Natural killer cell (primary cell): ENCODE measurements at regions not wholly inside any gene's neighbourhood (a gene's known extent, or its start where the extent isn't known, plus 50 kb on each side); places are given as distances from the start of the nearest gene placed in this dataset.

Experiments
- ATAC-seq, 3 donors: fragments of 150-1000 bp in 2 of 3; fragments of 200-7000 bp in 1 of 3; cut with Tn5 transposase; 1 replicate in 1 of 3; 2 replicates in 2 of 3; pipeline ENCODE4 v1.10.0; 2021; ENCODE audit warnings: mild to moderate bottlenecking in 2 of 3, moderate library complexity in 2 of 3
- DNase-seq, 2 donors: peaks; one replicate each; pipeline versions ENCODE4 v3.0.0 to v3.0.0-alpha.2; 2013 to 2021; ENCODE audit warnings: mixed read lengths in 1 of 2
- H3K27ac ChIP-seq: one replicate; pipeline ENCODE4 v1.5.1; 2013; ENCODE audit warnings: mild to moderate bottlenecking, low read length
- H3K27me3 ChIP-seq: one replicate; pipeline ENCODE4 v1.6.1; 2013; ENCODE audit warnings: low read length; ENCODE audit not compliant: control insufficient read depth, insufficient read depth
- H3K36me3 ChIP-seq: one replicate; pipeline ENCODE4 v1.6.1; 2013; ENCODE audit warnings: low read length; ENCODE audit not compliant: control insufficient read depth, insufficient read depth
- H3K4me1 ChIP-seq: one replicate; pipeline ENCODE4 v1.6.1; 2013; ENCODE audit warnings: low read length; ENCODE audit not compliant: control insufficient read depth, insufficient read depth
- H3K4me3 ChIP-seq: one replicate; pipeline ENCODE4 v1.5.1; 2013; ENCODE audit warnings: low read length
- H3K9me3 ChIP-seq: one replicate; pipeline ENCODE4 v1.6.1; 2013; ENCODE audit warnings: low read length; ENCODE audit not compliant: control insufficient read depth, insufficient read depth
- H3K27ac Mint-ChIP-seq, 2 donors: one replicate each; pipeline ENCODE4 v1.8.0; 2022; ENCODE audit warnings: mild to moderate bottlenecking in 2 of 2, mixed read lengths in 2 of 2, moderate library complexity in 1 of 2
- H3K27me3 Mint-ChIP-seq, 2 donors: one replicate each; pipeline ENCODE4 v1.8.0; 2022; ENCODE audit warnings: low read depth in 2 of 2, mixed read lengths in 2 of 2
- H3K36me3 Mint-ChIP-seq: one replicate; pipeline ENCODE4 v1.8.0; 2022; ENCODE audit warnings: mixed read lengths
- H3K4me1 Mint-ChIP-seq, 2 donors: one replicate each; pipeline ENCODE4 v1.8.0; 2022; ENCODE audit warnings: mixed read lengths in 2 of 2
- H3K4me3 Mint-ChIP-seq: one replicate; pipeline ENCODE4 v1.8.0; 2022; ENCODE audit warnings: mild to moderate bottlenecking, moderate library complexity, mixed read lengths
- H3K9me3 Mint-ChIP-seq, 2 donors: one replicate each; pipeline ENCODE4 v1.8.0; 2022; ENCODE audit warnings: mixed read lengths in 2 of 2
- WGBS: methylation state at CpG from one replicate; pipeline ENCODE4 v1.1.7; 2013; ENCODE audit warnings: missing lambda C conversion rate; ENCODE audit not compliant: insufficient coverage; 5-methylcytosine and 5-hydroxymethylcytosine counted together
- intact Hi-C: fragments of 100-400 bp; cut with micrococcal nuclease; formaldehyde crosslinking; loops from one replicate; pipeline ENCODE4 v1.14.2; 2022
- TF ChIP-seq, protein P1 (sequence below): fragments of 200-600 bp; IDR thresholded peaks from one replicate; pipeline ENCODE4 v1.8.0; 2022; ENCODE audit warnings: antibody characterized with exemption

DNA sequence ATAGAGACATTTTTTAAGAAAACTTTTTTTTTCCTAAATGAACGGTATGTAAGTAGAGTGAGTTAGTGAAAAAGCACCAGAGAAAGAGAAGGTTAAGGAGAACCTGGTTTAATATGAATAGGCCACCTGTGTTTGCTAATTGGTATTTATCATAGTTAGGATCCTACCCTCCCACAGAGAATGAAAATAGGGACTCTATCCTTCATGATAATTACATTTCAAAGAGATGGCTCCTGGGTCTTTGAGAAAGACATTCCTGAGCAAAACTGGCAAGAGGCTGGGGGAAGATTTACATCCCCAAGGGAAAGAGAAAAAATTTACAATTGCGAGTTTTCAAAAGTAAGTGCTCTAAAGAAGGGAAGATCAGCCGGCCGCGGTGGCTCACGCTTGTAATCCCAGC lies 1284.5 kb downstream of the SLITRK1 start:
- intact Hi-C loops = no loop called here
- Histone ChIP-seq H3K4me1 (no peaks in the 10 kb centered on the region), H3K27me3 (no peaks in the 10 kb centered on the region), H3K9me3 (peaks cover under 1% of the 10 kb centered on the region), H3K27ac (no peak overlapping the region), H3K4me3 (no peak overlapping the region), H3K36me3 (no peaks in the 10 kb centered on the region)
- Mint-ChIP-seq H3K36me3 (no peaks in the 10 kb centered on the region), H3K4me3 (no peak overlapping the region), H3K27me3 (no peaks in the 10 kb centered on the region), H3K4me1 (no peaks in the 10 kb centered on the region), H3K9me3 (peaks cover 2 to 26% of the 10 kb centered on the region in 2 donors), H3K27ac (no peak overlapping the region)
- ATAC-seq (no peak), DNase-seq (no peak)
- WGBS = 95% methylated on average over 5 of the region's 6 CpGs
- TF ChIP-seq, protein P1, sequence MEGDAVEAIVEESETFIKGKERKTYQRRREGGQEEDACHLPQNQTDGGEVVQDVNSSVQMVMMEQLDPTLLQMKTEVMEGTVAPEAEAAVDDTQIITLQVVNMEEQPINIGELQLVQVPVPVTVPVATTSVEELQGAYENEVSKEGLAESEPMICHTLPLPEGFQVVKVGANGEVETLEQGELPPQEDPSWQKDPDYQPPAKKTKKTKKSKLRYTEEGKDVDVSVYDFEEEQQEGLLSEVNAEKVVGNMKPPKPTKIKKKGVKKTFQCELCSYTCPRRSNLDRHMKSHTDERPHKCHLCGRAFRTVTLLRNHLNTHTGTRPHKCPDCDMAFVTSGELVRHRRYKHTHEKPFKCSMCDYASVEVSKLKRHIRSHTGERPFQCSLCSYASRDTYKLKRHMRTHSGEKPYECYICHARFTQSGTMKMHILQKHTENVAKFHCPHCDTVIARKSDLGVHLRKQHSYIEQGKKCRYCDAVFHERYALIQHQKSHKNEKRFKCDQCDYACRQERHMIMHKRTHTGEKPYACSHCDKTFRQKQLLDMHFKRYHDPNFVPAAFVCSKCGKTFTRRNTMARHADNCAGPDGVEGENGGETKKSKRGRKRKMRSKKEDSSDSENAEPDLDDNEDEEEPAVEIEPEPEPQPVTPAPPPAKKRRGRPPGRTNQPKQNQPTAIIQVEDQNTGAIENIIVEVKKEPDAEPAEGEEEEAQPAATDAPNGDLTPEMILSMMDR = no peak

DNA sequence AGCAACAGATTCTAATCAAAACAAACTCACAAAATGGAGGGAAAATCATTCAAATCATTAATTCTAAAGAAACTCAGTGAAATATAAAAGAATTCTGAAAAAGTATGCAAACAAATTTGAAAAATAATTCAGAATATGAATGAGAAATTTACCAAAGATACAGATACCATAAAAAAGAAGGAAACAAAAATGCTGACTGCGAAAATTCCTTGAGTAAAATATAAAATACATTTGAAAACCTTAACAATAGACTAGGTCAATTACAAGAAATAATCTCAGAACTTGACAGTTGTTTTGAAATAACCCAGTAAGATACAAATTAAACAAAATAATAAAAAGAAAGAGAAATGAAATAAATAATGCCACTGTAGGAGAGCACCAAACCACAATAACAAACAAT lies 1289.0 kb downstream of the SLITRK1 start:
- Mint-ChIP-seq H3K4me3 (no peak overlapping the region), H3K27me3 (no peaks in the 10 kb centered on the region), H3K4me1 (no peaks in the 10 kb centered on the region), H3K27ac (no peak overlapping the region), H3K9me3 (peaks cover 7 to 29% of the 10 kb centered on the region in 2 donors), H3K36me3 (no peaks in the 10 kb centered on the region)
- ATAC-seq = no peak
- TF ChIP-seq, protein P1 = no peak
- Histone ChIP-seq H3K4me1 (no peaks in the 10 kb centered on the region), H3K9me3 (peaks cover 13% of the 10 kb centered on the region), H3K27ac (no peak overlapping the region), H3K4me3 (no peak overlapping the region), H3K27me3 (no peaks in the 10 kb centered on the region), H3K36me3 (no peaks in the 10 kb centered on the region)
- WGBS = no CpG with 5 or more reads among the region's 1 CpG
- DNase-seq = no peak
- intact Hi-C loops = no loop called here

DNA sequence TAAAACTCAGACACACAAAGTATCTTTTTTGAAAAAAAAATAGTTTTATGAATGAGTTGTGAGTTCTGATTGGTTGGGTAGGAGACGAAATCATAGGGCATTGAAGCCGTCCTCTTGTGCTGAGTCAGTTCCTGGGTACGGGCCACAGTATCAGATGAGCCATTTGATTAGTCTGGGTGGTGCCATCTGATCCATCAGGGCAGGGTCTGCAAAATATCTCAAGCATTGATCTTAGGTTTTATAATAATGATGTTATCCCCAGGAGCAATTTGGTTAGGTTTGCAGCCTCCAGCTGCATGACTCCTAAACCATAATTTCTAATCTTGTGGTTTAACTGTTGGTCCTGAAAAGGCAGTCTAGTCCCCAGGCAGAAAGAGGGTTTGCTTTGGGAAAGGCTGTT lies 1310.6 kb downstream of the SLITRK1 start:
- Histone ChIP-seq H3K36me3 (no peaks in the 10 kb centered on the region), H3K9me3 (peaks cover 13% of the 10 kb centered on the region), H3K4me3 (no peak overlapping the region), H3K4me1 (no peaks in the 10 kb centered on the region), H3K27me3 (no peaks in the 10 kb centered on the region), H3K27ac (no peak overlapping the region)
- no peaks in the 10 kb centered on the region for H3K27me3 Mint-ChIP-seq
- no peaks in the 10 kb centered on the region for H3K4me1 Mint-ChIP-seq
- peaks cover 19 to 21% of the 10 kb centered on the region in 2 donors for H3K9me3 Mint-ChIP-seq
- no peak overlapping the region for H3K4me3 Mint-ChIP-seq
- H3K36me3 Mint-ChIP-seq = peaks cover 13% of the 10 kb centered on the region
- intact Hi-C loops = no loop called here
- no peak overlapping the region for H3K27ac Mint-ChIP-seq
- 48% methylated on average over 3 of the region's 3 CpGs for WGBS
- ATAC-seq (no peak), DNase-seq (no peak)
- TF ChIP-seq, protein P1 = no peak

DNA sequence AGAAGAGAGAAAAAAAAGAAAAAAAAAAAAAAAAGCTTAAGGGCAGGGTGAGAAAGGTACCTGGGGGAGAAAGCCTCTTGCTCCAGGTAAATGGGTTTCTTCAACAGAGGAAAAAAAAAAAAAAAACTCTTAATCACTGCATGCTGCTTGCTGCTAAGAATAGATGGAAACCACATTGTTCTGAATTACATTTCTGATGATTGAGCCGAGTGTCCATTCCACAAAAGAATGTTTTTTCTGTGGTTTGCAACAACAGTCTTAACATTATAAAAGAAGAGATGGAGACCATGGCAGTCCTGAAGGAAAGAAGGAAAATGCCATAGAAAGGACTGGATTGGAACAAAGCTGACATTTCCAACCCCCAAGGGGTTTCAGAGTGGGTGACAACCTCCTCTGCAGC lies 1312.7 kb downstream of the SLITRK1 start:
- no peak for ATAC-seq
- Histone ChIP-seq H3K4me1 (no peaks in the 10 kb centered on the region), H3K27me3 (no peaks in the 10 kb centered on the region), H3K36me3 (no peaks in the 10 kb centered on the region), H3K4me3 (no peak overlapping the region), H3K27ac (no peak overlapping the region), H3K9me3 (peaks cover 6% of the 10 kb centered on the region)
- H3K9me3 Mint-ChIP-seq = peaks cover 20 to 29% of the 10 kb centered on the region in 2 donors
- H3K4me3 Mint-ChIP-seq = no peak overlapping the region
- H3K27ac Mint-ChIP-seq = no peak overlapping the region
- TF ChIP-seq, protein P1 = no peak
- no peak for DNase-seq
- intact Hi-C loops = no loop called here
- WGBS = 71% methylated on average over 1 of the region's 1 CpG
- H3K36me3 Mint-ChIP-seq = peaks cover 17% of the 10 kb centered on the region
- no peaks in the 10 kb centered on the region for H3K27me3 Mint-ChIP-seq
- H3K4me1 Mint-ChIP-seq = no peaks in the 10 kb centered on the region
